Smooth muscle cell (in vitro differentiated cells): ENCODE measurements at regions not wholly inside any gene's neighbourhood (a gene's known extent, or its start where the extent isn't known, plus 50 kb on each side); places are given as distances from the start of the nearest gene placed in this dataset.

Experiments
- DNase-seq: peaks from one replicate; lab custom pipeline; 2025; ENCODE audit not compliant: unreplicated experiment; lab: John Stamatoyannopoulos, UW
- H2AFZ ChIP-seq: fragments of 200-600 bp; sonication (generic); 2 replicates; pipeline ENCODE4 v1.6.0; 2016; ENCODE audit warnings: antibody characterized with exemption, low read depth, mild to moderate bottlenecking
- H3F3A ChIP-seq: fragments of 200-600 bp; sonication (generic); 2 replicates; pipeline ENCODE4 v1.6.0; 2017; ENCODE audit warnings: antibody characterized with exemption, low read depth
- H3K27ac ChIP-seq: fragments of 200-600 bp; sonication (generic); 2 replicates; pipeline ENCODE4 v1.5.1; 2016; ENCODE audit warnings: low read depth, mild to moderate bottlenecking
- H3K27me3 ChIP-seq: fragments of 200-600 bp; sonication (generic); 2 replicates; pipeline ENCODE4 v1.6.1; 2016; ENCODE audit warnings: low read depth, mild to moderate bottlenecking
- H3K36me3 ChIP-seq: fragments of 200-600 bp; sonication (generic); 2 replicates; pipeline ENCODE4 v1.5.1; 2016; ENCODE audit warnings: low read depth
- H3K4me1 ChIP-seq: fragments of 200-600 bp; sonication (generic); 2 replicates; pipeline ENCODE4 v1.5.1; 2016; ENCODE audit warnings: low read depth
- H3K4me2 ChIP-seq: fragments of 200-600 bp; sonication (generic); 2 replicates; pipeline ENCODE4 v1.6.0; 2016; ENCODE audit warnings: mild to moderate bottlenecking
- H3K4me3 ChIP-seq: fragments of 200-600 bp; sonication (generic); 2 replicates; pipeline ENCODE4 v1.5.1; 2016; ENCODE audit warnings: mild to moderate bottlenecking
- H3K79me2 ChIP-seq: fragments of 200-600 bp; sonication (generic); 2 replicates; pipeline ENCODE4 v1.6.0; 2016; ENCODE audit warnings: low read depth, mild to moderate bottlenecking
- H3K9ac ChIP-seq: fragments of 200-600 bp; sonication (generic); 2 replicates; pipeline ENCODE4 v1.6.0; 2016; ENCODE audit warnings: low read depth
- H3K9me3 ChIP-seq: fragments of 200-600 bp; sonication (generic); replicated peaks from 2 replicates; pipeline ENCODE4 v1.5.1; 2016; ENCODE audit warnings: low read depth
- H4K20me1 ChIP-seq: fragments of 200-600 bp; sonication (generic); 2 replicates; pipeline ENCODE4 v1.6.0; 2016; ENCODE audit warnings: low read depth
- CTCF ChIP-seq: fragments of 200-600 bp; sonication (generic); IDR thresholded peaks from 2 replicates; pipeline ENCODE4 v1.5.1; 2017; ENCODE audit warnings: borderline replicate concordance, mild to moderate bottlenecking, antibody characterized with exemption; ENCODE audit not compliant: insufficient read depth, poor library complexity, severe bottlenecking
- WGBS: methylation state at CpG from one replicate; pipeline ENCODE4 v1.1.7; 2016; ENCODE audit warnings: low lambda C conversion rate; 5-methylcytosine and 5-hydroxymethylcytosine counted together

DNA sequence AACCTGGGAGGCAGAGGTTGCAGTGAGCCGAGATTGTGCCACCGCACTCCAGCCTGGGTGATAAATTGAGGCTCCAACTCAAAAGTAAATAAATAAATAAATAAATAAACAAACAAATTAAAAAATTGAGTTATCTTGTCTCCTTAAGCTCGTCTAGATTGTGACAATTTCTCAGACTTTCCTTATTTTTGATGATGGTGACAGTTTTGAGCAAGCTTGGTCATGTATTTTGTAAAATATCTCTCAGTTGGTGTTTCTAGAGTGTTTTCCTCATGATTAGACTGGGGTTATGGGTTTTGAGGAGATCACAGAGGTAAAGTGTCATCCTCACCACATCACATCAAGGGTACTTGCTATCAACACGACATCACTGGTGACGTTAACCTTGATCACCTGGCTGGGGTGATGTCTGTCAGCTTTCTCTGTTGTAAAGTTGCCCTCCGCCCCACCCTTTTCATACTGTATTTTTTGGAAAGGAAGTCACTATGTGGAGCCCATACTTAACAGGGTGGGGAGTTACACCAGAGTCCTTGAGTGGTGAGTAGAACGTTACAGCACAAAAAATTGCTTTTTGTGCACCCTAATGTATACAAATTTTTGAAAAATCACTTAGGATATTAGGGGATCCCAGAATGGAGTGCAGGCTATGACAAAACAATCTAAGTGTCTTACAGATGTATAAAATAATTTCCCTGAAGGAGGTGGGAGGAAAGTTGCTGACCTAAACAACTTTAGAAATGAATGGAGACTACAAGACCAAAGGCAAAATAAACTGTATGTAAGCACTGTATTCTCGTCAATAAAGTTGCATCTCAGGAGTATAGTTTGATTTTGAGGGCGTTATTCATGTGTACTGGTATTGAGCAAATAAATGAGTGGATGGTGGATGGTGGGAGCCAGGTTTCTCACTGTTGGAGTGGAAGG is 116.4 kb upstream of the SGK1 start:
- TF ChIP-seq CTCF, result no peak
- H3K27ac ChIP-seq, result no peak overlapping the region
- H3K36me3 ChIP-seq, result no peaks in the 10 kb centered on the region
- no peak overlapping the region for H3K4me3 ChIP-seq
- H3K27me3 ChIP-seq, result no peaks in the 10 kb centered on the region
- no peaks in the 10 kb centered on the region for H3K79me2 ChIP-seq
- H3K4me2 ChIP-seq, result no peak overlapping the region
- H3K9me3 ChIP-seq, result no peaks in the 10 kb centered on the region
- peaks cover 5% of the 10 kb centered on the region for H3K4me1 ChIP-seq
- 93% methylated on average over 9 of the region's 9 CpGs for WGBS
- no peak for DNase-seq
- H4K20me1 ChIP-seq, result no peaks in the 10 kb centered on the region
- H3K9ac ChIP-seq, result no peak overlapping the region
- no peak overlapping the region for H2AFZ ChIP-seq
- H3F3A ChIP-seq, result no peaks in the 10 kb centered on the region

DNA sequence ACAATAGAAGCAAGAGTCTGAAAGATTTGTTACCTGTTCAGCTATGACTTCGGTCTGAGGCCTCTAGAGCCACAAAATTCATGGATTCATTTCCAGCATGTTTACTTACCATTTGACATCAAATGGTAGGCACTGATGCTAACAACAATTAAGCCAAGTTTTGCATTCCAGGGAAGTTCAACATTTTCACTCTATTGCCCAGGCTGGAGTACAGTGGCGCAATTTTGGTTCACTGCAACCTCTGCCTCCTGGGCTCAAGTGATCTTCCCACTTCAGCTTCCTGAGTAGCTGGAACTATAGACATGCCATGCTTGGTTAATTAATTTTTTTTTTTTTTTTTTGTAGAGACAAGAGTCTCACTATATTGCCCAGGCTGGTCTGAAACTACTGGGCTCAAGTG is 114.1 kb upstream of the SGK1 start:
- Histone ChIP-seq H3K27ac (no peak overlapping the region), H2AFZ (no peak overlapping the region), H3K27me3 (no peaks in the 10 kb centered on the region), H3K9me3 (no peaks in the 10 kb centered on the region), H3K4me1 (peaks cover 5% of the 10 kb centered on the region), H3K4me2 (no peak overlapping the region), H3K36me3 (no peaks in the 10 kb centered on the region), H3K9ac (no peak overlapping the region), H3K79me2 (no peaks in the 10 kb centered on the region), H3K4me3 (no peak overlapping the region), H3F3A (no peaks in the 10 kb centered on the region), H4K20me1 (no peaks in the 10 kb centered on the region)
- DNase-seq, result no peak
- no peak for TF ChIP-seq CTCF
- WGBS, result 47% methylated on average over 2 of the region's 2 CpGs

DNA sequence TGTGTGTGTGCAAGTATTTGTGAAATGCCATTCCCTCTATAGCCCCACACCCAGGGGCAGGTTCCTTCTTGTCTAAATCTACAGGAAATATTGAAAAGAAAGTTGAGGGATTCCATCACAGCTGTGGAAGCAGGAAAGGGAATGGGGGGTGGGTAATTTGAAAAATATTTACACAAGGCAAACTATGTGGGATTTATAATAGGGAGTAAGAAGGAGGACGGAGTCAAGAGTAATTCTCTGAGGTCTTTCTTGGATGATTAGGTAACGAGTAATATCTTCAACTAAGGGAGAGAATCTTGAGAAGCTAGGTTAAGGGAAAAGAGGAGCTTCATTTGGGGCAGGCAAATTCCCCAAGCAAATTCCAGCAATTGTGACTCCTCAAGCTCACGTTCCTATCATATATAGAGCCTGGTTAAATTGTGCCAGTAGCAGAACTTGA is 113.5 kb upstream of the SGK1 start:
- Histone ChIP-seq H3K4me2 (no peak overlapping the region), H3F3A (no peaks in the 10 kb centered on the region), H2AFZ (no peak overlapping the region), H3K9me3 (no peaks in the 10 kb centered on the region), H3K36me3 (no peaks in the 10 kb centered on the region), H3K27me3 (no peaks in the 10 kb centered on the region), H3K4me3 (no peak overlapping the region), H3K27ac (no peak overlapping the region), H3K4me1 (peaks cover 5% of the 10 kb centered on the region), H3K9ac (no peak overlapping the region), H4K20me1 (no peaks in the 10 kb centered on the region), H3K79me2 (no peaks in the 10 kb centered on the region)
- TF ChIP-seq CTCF, result no peak
- WGBS, result 32% methylated on average over 3 of the region's 3 CpGs
- DNase-seq, result no peak

GRCh38 chr6:134429861-134430380 is 112.0 kb upstream of the SGK1 start:
- Histone ChIP-seq H3K27me3 (no peaks in the 10 kb centered on the region), H3F3A (no peaks in the 10 kb centered on the region), H3K4me1 (no peaks in the 10 kb centered on the region), H3K4me3 (no peak overlapping the region), H3K36me3 (no peaks in the 10 kb centered on the region), H3K79me2 (no peaks in the 10 kb centered on the region), H3K4me2 (no peak overlapping the region), H3K9me3 (no peaks in the 10 kb centered on the region), H4K20me1 (no peaks in the 10 kb centered on the region), H2AFZ (no peak overlapping the region), H3K9ac (no peak overlapping the region), H3K27ac (no peak overlapping the region)
- TF ChIP-seq CTCF, result no peak
- no peak for DNase-seq
- WGBS, result 84% methylated on average over 4 of the region's 4 CpGs
